HEK293T (cell line): ENCODE measurements at regions not wholly inside any gene's neighbourhood (a gene's known extent, or its start where the extent isn't known, plus 50 kb on each side); places are given as distances from the start of the nearest gene placed in this dataset.

Experiments
- ARNT ChIP-seq: fragments of 450-650 bp; IDR thresholded peaks from 2 replicates; pipeline ENCODE4 v1.6.1; 2017; ENCODE audit warnings: mild to moderate bottlenecking
- BHLHE40 ChIP-seq: fragments of 450-650 bp; IDR thresholded peaks from 2 replicates; pipeline ENCODE4 v1.6.1; 2016; ENCODE audit warnings: mild to moderate bottlenecking, moderate library complexity, borderline replicate concordance
- FOXA1 ChIP-seq: fragments of 450-650 bp; IDR thresholded peaks from 2 replicates; pipeline ENCODE4 v1.6.1; 2016; ENCODE audit warnings: mild to moderate bottlenecking
- TARDBP ChIP-seq: fragments of 450-650 bp; IDR thresholded peaks from 2 replicates; pipeline ENCODE4 v1.6.1; 2016

- TF ChIP-seq TARDBP (no peak), BHLHE40 (no peak), ARNT (no peak), FOXA1 (no peak)
These were observed 146.0 kb downstream of the UBE2E3 start for GRCh38 chr2:181126311-181126868.
